HPDE6-E6E7 (cell line): ENCODE measurements at regions not wholly inside any gene's neighbourhood (a gene's known extent, or its start where the extent isn't known, plus 50 kb on each side); places are given as distances from the start of the nearest gene placed in this dataset.

ENCODE experiments used
- DNase-seq: peaks from one replicate; pipeline ENCODE4 v3.0.0; 2011; ENCODE audit warnings: missing footprints; ENCODE audit errors: extremely low spot score

DNA sequence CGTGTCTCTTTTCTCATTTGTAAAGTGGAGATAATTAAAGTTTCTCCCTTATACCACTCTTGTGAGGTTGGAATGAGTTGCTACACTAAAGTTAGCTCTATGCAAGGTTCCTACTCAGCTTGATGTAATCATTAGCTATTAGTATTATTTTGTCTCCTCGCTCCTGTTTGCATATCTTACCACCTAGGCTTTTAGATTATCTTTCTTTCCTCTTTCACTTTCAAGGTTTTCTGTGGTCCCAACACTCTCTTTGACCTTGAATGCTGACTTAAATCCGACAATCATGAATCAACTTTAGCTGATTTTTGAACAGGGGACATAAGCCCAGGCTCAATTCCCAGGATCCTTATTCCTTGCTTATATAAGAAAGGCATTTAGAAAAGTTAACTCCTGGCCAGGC is 769.7 kb upstream of the GRM7 start:
- DNase-seq, result no peak

DNA sequence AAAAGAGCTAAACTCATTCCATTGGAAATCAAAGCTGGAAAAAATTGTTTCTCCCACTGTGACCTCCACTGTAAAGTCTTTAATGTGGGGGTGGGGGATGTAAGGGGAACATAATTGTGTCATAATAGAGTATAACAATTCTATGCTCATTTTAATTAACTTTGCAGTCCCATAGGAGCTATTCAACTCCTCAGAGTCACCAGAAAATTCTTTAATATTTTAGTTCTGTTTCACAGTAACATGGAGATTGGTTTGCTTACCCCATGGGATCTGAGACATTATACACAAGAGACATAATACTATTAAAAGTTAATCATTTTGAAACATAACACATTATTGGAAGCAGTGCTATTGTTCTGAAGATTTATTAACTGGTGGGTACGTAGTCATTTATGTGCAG is 765.9 kb upstream of the GRM7 start:
- DNase-seq, result no peak

DNA sequence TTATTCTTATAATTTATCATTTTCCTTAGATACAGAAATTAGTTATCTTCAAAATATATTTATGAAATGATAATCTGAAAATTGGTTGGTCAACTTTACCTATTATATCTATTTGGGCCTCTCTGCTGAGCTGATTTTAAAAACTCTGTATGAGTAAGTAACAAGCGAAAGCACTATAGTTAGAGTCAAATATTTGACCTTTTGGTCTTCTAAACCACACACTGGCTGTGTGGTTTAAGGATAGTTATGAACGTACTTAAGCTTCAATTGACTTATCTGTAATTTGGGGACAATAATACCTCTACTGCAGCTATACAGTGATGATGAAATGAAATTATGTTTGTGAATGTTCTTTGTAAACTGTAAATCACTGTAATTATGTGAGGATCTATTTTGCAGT is 763.9 kb upstream of the GRM7 start:
- DNase-seq, result no peak

DNA sequence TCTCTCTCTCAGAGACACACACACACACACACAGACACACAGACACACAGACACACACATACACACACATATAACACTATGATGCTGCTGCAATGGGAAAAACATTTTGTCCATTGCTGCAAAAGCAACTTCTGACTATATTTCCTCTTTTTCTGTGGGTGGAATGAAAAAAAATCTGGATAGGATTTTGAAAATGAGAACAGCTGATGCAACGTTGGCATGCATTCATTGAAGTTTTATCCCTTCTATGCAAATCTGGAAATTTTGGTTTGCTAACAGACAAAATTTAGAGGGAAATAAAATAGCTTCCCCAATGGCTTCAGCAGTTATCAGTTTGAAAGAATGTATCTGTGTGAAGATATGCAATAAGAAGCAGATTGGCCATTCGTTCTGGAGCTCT is 763.4 kb upstream of the GRM7 start:
- no peak for DNase-seq

DNA sequence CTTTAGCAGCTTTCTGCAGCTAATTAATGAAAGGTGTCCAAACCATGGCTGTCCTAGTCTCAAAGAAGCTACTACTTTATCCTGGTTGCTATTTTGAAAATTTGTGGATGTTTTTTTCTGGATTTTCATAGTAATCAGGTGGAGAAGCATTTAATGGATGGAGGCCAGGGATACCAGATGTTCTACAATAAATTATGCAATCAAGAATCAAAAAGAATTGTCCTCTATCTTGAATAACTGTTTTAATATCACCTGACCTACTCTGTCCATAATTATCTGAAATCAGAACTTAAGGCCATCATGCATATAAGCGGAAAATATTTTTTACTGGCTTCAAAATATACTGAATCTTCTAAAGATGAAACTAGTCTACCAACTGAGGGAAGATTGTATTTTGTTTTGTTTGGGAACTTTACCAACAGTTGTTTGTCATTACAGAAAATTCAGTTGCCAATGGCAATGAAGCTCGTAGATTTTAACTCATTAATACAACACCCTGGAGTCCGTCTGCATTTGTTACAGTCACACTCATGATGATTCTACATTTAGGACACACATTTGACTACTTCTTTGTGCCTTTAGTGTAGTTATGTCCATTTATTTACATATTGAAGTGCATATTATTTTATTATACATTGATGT is 762.3 kb upstream of the GRM7 start:
- no peak for DNase-seq

DNA sequence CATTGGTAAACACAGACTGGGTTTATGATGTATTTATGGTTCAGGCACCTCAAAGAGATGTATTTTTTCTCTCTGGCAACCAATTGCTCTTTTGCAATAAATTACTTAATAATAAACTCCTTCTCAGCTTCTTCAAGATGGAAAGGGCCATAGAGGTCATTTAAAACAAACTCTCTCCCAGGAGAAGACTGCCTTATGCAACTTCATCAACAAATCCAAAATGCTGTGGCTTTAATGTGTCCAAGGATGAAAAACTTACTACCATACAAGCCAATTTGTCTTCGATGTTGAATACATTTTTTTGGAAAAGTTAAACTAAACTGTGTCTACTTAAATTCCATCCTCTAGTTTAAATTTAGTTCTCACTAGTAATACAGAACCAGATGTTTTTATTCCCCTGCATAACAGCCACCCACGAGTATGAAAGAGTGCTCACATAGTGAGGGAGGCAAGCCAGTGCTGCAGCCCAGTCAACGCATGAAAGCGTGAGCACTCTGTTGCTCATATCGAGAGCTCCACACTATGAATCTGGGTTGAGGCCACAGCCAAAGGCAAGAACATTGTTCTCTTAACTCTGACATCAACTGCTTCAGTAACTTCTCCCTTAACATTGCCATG is 761.3 kb upstream of the GRM7 start:
- no peak for DNase-seq

DNA sequence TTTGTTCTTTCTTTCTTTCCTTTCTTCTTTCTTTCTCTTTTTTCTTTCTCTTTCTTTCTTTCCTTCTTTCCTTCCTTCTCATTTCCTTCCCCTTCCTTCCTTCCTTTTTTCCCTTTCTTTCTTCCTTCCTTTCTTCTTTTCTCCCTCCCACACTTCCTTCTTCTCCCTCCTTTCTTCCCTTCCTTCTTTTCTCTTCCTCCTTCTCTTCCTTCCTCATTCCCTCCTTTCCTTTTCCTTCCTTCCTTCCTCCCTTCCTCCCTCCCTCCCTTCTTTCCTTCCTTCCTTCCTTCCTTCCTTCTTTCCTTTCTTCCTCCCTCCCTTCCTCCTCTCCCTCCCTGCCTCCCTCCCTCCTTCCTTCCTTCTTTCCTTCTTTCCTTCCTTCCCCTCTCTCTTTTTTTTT is 755.7 kb upstream of the GRM7 start:
- DNase-seq, result no peak

DNA sequence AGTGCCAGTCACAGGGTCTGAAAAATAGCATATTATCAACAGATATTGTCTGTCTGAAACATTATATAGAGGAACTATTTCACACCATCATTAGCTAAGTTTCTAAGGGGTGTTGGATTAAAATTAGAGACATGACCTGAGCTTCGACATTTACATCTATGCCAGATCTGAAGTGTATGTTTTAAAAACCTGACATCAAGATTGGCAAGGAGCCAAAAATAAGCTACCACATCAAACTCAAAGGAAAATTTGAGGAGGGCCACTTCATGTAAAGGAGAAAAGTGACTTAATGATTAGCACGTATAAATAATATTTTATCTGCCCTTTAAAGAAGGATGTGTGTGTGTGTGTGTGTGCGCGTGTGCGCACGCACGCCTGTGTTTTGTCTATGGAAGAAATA is 752.0 kb upstream of the GRM7 start:
- no peak for DNase-seq

DNA sequence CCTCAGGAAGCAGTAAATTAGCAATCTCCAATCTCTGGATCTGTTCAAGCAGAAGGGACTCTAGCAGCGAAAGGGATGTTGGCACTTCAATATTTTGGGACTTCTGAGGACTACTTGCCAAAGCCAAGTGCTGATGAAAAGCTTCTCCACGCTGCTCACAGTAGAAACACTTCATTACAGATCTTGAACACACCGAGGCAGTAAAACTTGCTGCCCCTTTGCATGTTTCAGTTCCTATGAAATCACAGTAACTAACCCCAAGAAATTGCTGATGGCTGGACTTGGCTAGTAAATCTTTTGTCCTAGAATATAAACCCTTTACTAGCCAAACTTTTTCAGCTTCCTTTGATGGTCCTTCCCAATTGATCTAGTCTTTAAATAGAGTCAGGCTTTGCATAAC is 750.5 kb upstream of the GRM7 start:
- no peak for DNase-seq

DNA sequence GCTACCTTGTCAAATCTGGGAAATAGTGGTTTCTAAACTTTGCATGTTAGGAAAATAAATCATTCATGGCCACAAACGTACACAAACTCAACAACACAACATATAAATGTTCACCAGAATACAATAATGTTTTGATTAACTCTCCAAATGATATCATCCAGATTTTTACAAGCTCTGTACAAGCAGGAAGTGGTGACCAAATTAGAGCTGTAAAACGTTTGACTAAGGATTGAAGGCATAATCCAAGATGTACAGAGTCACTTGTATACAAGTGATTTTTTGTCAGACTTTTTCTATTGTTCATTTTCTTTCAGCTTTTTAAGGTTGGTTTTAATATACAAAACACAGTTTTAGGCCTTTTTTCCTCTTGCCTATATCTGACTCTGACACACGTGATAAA is 748.4 kb upstream of the GRM7 start:
- no peak for DNase-seq

DNA sequence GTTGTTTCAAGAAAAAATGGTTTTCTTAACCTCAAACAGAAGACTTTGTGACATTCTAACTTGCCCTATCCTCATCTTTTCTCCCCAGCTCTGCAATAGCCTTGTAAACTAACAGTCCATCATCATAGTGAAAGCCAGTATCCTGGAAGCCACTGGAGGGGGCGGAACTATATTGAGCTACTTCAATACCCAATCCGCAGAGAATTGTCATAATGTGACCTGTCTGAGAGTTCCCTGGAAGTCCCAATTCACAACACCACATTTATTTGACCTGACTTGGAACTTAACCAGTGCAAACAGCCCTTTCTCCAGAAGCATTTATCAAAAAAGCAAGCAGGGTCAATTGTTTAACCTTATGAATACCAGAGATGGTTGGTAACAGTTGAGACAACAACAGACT is 747.6 kb upstream of the GRM7 start:
- no peak for DNase-seq

DNA sequence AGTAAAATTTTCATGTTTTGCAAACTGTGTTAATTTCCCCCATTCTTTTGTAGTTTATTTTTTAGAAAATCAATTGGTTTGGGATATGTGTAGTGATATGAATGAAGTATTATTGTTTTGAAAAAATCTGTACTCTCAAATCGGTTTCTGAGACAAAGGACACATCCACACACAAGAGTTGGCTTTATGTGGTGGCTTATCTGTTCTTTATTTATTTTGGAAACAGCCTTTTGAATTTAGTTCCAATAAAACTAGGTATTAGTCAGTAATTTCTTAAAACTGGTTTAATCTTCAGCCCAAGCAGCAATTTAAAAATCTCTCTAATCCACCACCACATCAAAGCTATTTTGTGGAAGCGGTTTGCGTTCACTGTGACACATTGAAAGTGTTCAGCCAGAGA is 741.5 kb upstream of the GRM7 start:
- no peak for DNase-seq

DNA sequence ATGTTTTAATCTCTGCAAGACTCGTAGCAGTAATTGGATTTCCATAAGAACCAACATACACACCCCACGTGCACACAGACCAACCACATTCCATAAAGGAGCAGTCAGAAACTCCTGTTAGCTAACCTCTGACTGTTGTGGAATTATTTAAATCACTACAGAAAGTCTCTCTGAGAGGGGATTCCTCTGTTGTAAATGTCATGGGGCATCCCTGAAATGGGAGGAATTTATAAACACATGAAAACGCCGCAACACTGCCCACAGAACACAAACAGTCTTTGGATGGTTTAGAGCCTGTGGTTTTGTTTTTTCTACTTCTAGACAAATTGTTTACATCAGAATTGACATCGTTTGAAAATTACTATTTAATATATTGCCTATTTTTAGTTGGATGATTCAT is 740.1 kb upstream of the GRM7 start:
- no peak for DNase-seq

DNA sequence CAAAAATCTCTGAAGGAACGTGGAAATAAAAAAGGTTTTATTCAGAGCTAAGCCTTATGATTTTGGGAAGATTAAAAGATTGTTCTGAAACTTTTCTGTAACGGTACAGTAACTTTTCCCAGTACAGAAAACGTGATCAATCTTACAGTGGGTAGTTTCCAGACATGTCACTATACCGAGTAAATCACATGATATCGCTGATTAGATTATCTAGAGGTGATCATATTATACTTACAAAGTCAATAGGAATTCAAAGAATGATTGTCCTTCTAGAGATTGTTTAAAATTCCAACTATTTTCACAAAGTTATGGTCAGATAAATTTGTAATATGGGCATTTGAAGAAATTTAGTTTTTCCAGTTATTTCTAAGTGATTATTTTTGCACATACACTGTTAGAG is 736.0 kb upstream of the GRM7 start:
- DNase-seq, result no peak

DNA sequence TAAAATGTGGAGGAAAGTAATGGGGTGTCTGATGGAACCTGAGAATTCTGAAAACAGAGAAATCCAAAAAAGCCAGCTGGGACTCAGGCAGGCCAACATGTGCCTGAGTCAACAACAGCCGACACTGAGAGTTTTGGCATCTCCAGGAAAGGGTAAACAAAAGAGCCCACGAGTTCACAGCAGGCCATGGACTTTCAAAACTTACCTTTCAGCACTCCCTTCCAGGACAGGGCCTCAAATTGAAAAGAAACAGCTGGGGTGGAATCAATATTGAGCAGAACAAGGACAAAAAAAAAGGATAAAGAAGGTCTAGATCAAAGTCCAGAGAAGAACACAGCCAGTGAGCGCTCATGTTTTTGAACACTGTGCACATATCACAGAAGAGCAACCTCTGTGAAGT is 735.4 kb upstream of the GRM7 start:
- no peak for DNase-seq

DNA sequence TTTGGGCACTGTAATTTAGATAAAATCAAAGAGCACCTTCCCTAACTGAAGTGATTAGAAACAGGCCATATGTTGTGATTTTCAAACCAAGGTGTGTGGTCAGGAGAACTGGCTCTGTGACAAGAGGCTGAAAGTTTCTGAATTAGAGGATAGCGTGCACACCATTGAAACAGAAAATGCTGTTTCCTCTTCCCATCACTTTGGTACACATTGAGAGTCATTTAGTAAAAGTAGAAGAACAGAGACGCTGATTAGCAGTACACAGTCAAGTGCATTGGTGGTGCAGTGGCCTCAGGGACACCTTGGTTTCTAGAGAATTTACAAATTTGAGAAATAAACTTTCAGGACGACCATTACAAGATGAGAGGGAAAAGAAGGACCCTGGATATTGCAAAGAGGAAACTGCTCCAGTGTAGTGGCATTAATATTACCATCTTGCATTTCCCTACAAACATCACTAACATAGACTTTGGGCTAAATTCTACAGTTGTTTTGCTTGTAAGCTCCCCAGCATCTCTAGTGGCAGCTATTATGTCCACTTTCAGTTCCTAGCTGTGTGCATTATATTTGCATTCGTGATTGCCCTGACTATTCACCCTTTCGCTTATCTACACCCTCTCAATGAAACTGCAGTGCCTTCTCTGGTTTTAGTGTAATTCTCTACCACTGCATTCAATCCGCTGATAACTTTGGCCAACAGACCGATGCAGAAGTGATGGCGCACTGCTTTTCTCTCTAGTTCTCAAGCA is 728.1 kb upstream of the GRM7 start:
- DNase-seq, result no peak

DNA sequence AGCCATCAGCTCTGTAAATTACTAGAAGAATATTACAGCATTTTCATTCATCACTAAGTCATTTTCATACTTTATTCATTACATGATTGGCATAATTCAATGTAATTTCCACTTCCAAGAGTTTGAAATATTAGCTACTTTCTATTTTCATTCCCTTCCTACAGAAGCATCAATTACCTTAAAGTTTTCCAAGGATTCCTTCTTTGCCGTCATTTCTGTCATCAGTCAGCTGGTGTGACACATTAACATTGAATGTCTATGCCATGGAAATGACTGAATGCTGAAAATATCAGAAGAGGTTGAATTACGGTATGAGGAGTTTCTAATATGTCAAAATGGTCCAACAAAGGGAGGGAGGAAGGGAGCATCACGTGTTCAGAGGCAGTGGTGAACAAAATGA is 718.2 kb upstream of the GRM7 start:
- DNase-seq, result no peak

DNA sequence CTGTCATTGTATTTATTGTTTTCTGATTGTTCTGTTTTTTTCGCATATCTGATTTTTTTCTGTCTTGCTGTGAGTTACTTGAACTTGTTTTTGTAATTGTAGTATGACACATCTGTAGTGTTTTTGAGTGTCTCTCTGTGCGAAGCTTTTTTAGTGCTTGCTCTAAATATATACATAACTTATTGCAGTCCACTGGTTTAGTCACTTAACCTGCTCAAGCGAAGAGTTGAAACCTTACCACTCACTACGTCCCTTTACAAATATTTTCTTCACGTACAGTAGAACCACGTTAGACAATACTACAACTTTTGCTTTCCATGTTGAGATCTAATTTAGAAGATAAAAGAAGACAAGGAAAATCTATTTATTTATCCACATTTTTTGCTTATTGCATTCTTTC is 713.0 kb upstream of the GRM7 start:
- no peak for DNase-seq

DNA sequence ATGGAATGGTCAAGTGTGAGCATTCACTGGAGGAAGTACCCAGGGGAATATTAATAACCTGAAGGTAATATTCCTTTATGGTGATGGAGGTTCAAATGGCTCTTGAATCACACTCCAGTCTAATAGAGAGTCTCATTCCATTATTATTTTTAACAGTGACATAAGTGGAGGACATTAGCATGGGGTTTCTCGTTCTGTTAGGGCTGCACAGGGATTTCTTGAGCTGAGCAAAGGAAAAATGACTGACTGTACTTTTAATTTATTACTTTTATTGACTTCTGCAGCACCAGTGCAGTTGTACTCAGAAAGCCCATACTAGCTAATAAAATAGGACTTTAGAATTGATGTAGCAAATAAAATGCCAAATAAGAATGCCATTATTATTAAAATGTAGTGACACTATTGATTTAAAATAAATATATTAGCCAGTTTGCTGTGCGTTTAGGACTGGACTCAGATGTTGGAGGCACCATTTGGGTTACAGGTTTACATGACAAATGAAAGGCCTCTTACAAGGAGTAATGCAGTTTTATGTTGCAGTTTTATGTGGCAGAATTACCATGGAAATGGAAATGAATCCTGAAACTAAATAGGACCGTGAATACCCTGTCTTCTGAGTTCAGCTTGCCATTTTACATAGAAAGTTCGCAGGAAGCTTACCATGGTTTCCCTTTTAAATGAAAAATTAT is 705.1 kb upstream of the GRM7 start:
- no peak for DNase-seq

DNA sequence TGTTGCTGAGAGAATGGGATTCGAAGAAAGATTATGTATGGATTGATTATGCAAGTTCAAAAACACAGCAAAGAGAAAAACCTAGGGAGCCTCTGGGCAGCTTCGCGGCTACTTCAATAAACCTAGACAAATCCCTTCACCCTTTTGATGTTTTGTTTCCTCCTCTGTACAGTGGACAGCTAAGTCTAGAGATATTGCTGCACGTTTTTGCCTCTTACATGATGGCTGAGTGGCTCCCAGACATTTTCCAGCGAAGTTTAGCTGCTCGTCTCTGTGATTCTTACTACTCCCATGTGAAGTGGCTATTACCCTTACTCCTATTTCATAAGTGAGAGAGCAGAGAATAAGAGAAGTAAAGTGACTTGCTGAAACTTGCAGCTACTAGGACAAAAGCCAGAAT is 695.0 kb upstream of the GRM7 start:
- no peak for DNase-seq

DNA sequence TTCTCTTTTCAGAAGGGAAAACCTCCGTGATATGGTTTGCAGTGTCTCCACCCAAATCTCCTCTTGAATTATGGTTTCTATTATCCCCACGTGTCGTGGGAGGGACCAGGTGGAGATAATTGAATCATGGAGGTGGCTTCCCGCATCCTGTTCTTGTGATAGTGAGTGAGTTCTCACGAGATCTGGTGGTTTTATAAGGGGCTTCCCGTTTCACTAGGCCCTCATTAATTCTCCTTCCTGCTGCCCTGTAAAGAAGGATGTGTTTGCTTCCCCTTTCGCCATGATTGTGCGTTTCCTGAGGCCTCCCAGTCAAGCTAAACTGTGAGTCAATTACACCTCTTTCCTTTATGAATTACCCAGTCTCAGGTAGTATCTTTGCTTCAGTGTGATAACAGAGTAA is 692.7 kb upstream of the GRM7 start:
- DNase-seq, result no peak

DNA sequence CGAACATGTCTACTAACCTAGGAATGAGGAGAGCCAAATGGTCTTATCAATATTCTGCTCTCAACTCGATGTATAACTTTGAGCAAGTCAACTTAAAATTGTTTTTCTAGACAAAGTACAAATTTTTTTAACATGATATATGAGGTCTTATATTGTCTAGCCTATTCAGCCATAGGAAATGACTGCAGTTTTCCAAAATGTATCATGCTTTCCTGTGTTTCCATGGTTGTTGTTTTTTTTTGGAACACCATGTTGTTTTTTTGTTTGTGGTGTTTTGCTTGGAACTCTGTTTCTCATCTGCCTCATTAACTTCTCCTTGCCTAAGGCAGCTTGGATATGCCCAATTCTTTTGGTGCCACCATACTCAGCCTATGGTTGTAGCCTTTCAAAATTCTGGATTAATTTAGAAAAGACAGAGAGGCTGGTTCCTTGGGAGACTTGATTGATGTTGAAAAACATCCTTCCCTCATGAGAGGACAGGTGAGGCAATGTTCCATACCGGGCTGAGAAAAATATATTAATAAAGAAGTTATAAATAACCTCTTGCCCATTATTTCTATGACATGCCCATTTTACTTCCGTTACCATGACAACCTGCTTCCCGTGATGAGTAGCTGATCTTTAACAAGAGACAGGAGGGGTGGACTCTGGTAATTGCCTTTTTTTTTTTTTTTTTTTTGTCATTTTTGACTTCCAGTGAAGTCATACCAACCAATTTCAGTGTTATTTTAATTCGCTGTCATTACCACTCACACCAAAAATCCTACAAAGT is 687.9 kb upstream of the GRM7 start:
- no peak for DNase-seq
